Cardiac muscle cell (in vitro differentiated cells and primary cell): ENCODE measurements at regions not wholly inside any gene's neighbourhood (a gene's known extent, or its start where the extent isn't known, plus 50 kb on each side); places are given as distances from the start of the nearest gene placed in this dataset.

Source experiments
- DNase-seq, 2 donors: peaks; one replicate each; pipeline versions ENCODE4 v3.0.0 to v3.0.0-alpha.2; 2010 to 2017; ENCODE audit warnings: low read depth in 1 of 2, low spot score in 1 of 2
- H3K27ac ChIP-seq: fragments of 200-600 bp; sonication (generic); 2 replicates; pipeline ENCODE4 v1.5.1; 2016
- H3K27me3 ChIP-seq: fragments of 200-600 bp; sonication (generic); 2 replicates; pipeline ENCODE4 v1.6.0; 2016; ENCODE audit warnings: control low read depth
- H3K36me3 ChIP-seq: fragments of 200-600 bp; sonication (generic); 2 replicates; pipeline ENCODE4 v1.5.1; 2016; ENCODE audit warnings: control low read depth
- H3K4me1 ChIP-seq: fragments of 200-600 bp; sonication (generic); 2 replicates; pipeline ENCODE4 v1.8.1; 2017; ENCODE audit warnings: low read depth, mild to moderate bottlenecking, mixed run types
- H3K4me3 ChIP-seq: fragments of 200-600 bp; sonication (generic); 2 replicates; pipeline ENCODE4 v1.5.1; 2016; ENCODE audit warnings: mild to moderate bottlenecking
- H3K9me3 ChIP-seq: fragments of 200-600 bp; sonication (generic); 2 replicates; pipeline ENCODE4 v1.5.1; 2017; ENCODE audit warnings: low read depth, mild to moderate bottlenecking, control low read depth
- TF ChIP-seq, protein P1 (sequence below): IDR thresholded peaks from 2 replicates; pipeline ENCODE4 v1.5.1; 2012; ENCODE audit warnings: low read depth, mild to moderate bottlenecking, low read length

DNA sequence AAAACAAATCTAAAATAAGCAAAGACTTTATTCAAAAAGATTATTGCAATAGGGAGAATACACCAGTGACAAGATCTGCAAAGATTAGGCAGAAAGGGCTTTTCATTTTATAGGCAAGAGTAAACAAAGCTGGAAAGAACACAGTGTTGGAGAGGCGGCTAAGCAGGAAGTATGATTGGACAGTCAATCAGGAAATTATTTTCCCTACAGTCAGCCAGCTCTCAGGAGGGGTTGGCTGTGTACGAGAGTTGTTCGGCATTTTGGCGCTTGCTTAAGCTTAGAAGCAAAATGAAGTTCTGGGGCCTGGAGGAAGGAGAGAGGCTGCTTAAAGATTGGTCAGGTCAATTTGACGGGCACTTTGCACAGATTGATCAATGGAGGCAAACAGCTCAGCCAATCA lies 1030.5 kb downstream of the TLE4 start:
- Histone ChIP-seq H3K27me3 (peaks cover 3% of the 10 kb centered on the region), H3K4me3 (no peak overlapping the region)
- TF ChIP-seq, protein P1, sequence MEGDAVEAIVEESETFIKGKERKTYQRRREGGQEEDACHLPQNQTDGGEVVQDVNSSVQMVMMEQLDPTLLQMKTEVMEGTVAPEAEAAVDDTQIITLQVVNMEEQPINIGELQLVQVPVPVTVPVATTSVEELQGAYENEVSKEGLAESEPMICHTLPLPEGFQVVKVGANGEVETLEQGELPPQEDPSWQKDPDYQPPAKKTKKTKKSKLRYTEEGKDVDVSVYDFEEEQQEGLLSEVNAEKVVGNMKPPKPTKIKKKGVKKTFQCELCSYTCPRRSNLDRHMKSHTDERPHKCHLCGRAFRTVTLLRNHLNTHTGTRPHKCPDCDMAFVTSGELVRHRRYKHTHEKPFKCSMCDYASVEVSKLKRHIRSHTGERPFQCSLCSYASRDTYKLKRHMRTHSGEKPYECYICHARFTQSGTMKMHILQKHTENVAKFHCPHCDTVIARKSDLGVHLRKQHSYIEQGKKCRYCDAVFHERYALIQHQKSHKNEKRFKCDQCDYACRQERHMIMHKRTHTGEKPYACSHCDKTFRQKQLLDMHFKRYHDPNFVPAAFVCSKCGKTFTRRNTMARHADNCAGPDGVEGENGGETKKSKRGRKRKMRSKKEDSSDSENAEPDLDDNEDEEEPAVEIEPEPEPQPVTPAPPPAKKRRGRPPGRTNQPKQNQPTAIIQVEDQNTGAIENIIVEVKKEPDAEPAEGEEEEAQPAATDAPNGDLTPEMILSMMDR = no peak

DNA sequence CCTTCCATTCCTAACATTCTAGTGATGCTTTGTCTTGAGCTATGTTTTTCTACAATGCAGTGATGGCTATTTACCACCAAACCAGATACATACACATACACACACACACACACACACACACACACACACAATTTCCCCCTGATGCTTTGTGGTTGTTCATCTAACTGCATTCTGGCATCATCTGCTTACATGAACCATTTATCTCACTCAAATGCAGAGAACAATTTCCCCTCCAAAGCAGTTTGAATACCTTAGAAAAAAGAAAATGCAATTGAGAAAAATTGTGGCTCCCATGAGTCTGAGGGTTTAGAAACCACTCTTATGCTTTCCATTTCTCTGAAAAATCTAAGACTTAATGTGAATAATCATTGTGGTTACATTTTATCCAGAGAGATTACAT lies 1024.8 kb downstream of the TLE4 start:
- Histone ChIP-seq H3K27me3 (no peaks in the 10 kb centered on the region), H3K4me1 (no peaks in the 10 kb centered on the region), H3K27ac (no peak overlapping the region), H3K4me3 (no peak overlapping the region), H3K9me3 (no peaks in the 10 kb centered on the region), H3K36me3 (no peaks in the 10 kb centered on the region)
- TF ChIP-seq, protein P1 = no peak
- DNase-seq = no peak

More for the DNA sequence above, 1030.5 kb downstream of the TLE4 start:
- H3K9me3 ChIP-seq = no peaks in the 10 kb centered on the region
- peaks cover 10% of the 10 kb centered on the region for H3K4me1 ChIP-seq
- no peak for DNase-seq
- H3K36me3 ChIP-seq = no peaks in the 10 kb centered on the region
- no peak overlapping the region for H3K27ac ChIP-seq

DNA sequence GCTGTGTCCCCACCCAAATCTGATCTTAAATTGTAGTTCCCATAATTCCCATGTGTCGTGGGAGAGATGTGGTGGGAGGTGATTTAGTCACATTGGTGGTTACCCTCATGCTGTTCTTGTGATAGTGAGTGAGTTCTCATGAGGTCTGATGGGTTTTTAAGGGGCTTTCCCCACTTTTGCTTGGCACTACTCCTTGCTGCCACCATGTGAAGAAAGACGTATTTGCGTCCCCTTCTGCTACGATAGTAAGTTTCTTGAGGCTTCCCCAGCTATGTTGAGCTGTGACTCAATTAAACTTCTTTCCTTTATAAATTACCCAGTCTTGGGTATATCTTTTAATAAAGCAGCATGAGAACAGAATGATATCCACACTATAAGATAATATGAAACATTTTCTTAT lies 1023.4 kb downstream of the TLE4 start:
- no peaks in the 10 kb centered on the region for H3K27me3 ChIP-seq
- H3K4me3 ChIP-seq = no peak overlapping the region
- H3K36me3 ChIP-seq = no peaks in the 10 kb centered on the region
- TF ChIP-seq, protein P1 = no peak
- H3K27ac ChIP-seq = no peak overlapping the region
- DNase-seq = no peak
- H3K9me3 ChIP-seq = no peaks in the 10 kb centered on the region
- H3K4me1 ChIP-seq = no peaks in the 10 kb centered on the region

DNA sequence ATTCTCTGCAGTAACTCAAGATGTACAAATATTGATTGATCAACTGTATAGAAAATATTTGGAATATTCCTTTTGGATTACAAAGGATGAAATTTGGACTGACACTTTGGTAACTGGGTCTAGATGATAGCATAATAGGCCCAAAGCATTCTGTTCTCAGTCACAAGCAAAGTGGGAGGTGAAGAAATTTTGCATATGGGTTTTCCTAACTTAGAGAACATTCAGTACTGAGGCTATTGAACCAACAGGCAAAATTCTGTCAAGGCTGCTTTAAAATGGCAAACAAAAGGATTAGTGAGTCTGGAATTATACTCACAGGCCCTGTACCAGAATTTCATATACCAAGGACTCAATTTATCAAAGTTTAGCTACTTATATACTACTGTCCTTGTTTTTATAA lies 1020.6 kb downstream of the TLE4 start:
- no peaks in the 10 kb centered on the region for H3K4me1 ChIP-seq
- H3K36me3 ChIP-seq = no peaks in the 10 kb centered on the region
- no peak overlapping the region for H3K27ac ChIP-seq
- TF ChIP-seq, protein P1 = no peak
- no peak overlapping the region for H3K4me3 ChIP-seq
- H3K9me3 ChIP-seq = no peaks in the 10 kb centered on the region
- H3K27me3 ChIP-seq = no peaks in the 10 kb centered on the region
- DNase-seq = no peak

DNA sequence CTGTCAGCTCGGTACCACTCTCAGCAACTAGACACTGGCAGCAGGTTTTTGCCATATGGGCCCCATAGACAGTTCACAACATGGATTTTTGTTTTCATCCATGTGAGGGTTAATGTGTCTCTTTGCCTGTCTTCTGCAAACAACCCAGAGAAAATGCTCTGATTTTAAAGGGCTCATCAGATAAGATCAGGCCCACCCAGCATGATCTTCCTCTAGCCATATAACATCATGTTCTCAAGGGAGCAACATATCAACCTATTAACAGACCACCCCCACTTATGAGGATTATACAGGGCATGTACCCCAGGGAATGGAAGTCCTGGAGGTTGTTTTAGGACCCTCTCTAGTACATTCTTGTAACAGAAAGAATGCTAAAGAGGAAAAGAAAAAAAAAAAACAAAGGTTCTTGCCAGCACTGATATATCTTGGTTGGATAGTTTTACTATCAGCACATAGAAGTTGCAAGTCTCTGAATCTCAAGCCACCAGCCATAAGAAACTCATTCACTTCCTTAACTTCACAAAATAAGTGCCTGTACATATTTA lies 1015.1 kb downstream of the TLE4 start:
- Histone ChIP-seq H3K27me3 (no peaks in the 10 kb centered on the region), H3K27ac (no peak overlapping the region), H3K4me3 (no peak overlapping the region), H3K4me1 (no peaks in the 10 kb centered on the region), H3K9me3 (no peaks in the 10 kb centered on the region), H3K36me3 (no peaks in the 10 kb centered on the region)
- TF ChIP-seq, protein P1 = no peak
- no peak for DNase-seq

DNA sequence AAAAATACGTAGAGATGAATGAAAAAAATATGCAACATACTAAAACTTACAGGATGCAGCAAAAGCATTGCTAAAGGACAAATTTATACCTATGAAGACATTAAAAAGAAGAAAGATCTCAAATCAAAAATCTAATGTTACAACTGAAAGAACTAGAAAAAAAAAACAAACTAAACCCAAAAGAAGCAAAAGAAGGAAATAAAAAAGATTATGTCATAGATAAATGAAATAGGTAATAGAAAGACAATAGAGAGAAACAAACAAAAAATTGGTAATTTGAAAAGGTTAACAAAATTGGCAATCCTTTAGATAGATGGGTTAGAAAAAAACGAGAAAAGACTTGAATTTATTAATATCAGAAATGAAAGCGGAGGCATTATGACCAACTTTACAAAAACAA lies 1000.2 kb downstream of the TLE4 start:
- Histone ChIP-seq H3K27ac (no peak overlapping the region), H3K36me3 (no peaks in the 10 kb centered on the region), H3K27me3 (no peaks in the 10 kb centered on the region), H3K4me1 (no peaks in the 10 kb centered on the region), H3K9me3 (no peaks in the 10 kb centered on the region), H3K4me3 (no peak overlapping the region)
- DNase-seq = no peak
- TF ChIP-seq, protein P1 = no peak
